Umbilical cord (tissue), 1 donor: ENCODE measurements at regions not wholly inside any gene's neighbourhood (a gene's known extent, or its start where the extent isn't known, plus 50 kb on each side); places are given as distances from the start of the nearest gene placed in this dataset.

Experiments used
- DNase-seq: peaks from one replicate; pipeline ENCODE4 v3.0.0-alpha.2; 2015; ENCODE audit warnings: low spot score

GRCh38 chr21:31566064-31566463 lies 93.4 kb upstream of the SOD1 start:
- DNase-seq = no peak

GRCh38 chr21:31564439-31564838 lies 95.1 kb upstream of the SOD1 start:
- no peak for DNase-seq

- DNase-seq = no peak
Observed at GRCh38 chr21:31560479-31560878, 99.0 kb upstream of the SOD1 start.

- peak; percentile 98 for DNase-seq
Observed at GRCh38 chr21:31559368-31560119, 99.9 kb upstream of the SOD1 start.

GRCh38 chr21:31558962-31559367 lies 100.5 kb upstream of the SOD1 start:
- DNase-seq = peak; percentile 98

DNA sequence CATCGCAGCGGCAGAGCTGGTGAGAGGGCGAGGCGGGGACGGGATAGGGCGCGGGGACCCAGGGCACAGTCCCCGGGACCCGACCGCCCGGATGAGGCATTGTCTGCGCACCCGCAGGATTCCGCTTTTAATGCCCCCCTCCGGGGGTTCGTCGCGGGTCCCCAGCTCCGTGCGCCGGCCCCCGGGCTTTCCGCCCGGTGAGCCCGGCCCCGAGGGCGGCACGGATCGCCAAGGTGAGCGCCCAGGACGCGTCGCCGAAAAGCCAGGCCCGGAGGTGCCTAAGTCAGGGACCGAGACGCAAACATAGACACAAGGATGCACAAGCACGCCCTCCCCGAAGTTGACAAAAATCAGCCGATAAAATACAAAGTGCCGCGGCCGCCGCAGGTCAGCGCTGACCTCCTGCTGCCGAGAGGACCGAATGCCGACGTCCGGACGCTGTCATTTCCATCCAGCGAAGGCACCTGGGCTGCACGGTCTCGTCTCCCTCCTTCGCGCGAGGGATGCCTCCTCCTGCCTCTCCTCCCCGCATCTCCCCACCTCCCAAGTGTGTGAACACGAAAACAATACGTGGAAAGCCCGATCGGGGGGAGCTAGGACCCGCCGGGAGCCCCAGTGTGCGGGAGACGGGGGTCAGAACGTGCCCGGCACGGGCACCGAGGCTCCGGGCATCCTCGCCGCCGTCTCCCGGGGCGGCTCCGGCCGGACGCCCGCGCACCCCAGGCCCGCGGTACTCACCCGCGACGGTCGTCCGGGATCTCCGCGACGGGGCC lies 101.1 kb upstream of the SOD1 start:
- peak; percentile 68 for DNase-seq

DNA sequence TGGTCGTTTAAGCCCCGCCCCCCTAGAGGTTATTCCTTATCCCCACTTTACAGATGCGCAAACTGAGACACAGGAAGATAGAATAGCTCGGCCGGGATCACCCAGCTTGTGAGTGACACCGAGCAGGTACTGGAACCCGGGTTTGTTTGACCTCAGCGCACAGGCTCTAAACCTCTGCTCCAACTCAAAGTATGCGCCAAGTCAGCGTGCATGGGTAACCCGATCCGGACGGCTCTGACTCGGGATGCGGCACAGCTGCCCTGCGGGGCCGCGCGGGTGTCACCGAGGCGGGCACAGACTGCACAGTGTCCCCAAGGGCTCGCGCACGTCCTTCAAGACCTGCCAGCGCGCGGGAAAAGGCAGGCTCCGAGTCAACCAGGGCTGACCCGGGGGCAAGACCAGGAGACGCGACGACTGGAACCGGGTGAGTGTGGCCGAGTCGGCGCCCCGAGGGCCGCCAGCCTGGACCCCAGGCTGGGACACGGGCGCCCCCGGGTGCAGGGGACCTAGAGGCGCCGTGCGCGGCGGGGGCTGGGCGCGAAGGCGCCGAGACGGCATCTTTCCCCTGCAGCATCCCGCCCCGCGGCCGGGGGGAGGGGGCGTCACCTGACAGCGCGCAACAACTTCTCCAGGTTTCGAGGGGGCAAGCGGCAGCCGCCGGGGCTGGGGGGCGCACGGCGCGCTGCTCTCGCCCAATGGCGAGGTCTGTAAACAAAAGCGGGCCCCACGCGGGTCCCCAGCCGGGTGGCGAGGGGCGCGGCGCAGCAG lies 101.9 kb upstream of the SOD1 start:
- DNase-seq = no peak

GRCh38 chr21:31556662-31557061 lies 102.8 kb upstream of the SOD1 start:
- DNase-seq = no peak

GRCh38 chr21:31555741-31556191 lies 103.7 kb upstream of the SOD1 start:
- no peak for DNase-seq

DNA sequence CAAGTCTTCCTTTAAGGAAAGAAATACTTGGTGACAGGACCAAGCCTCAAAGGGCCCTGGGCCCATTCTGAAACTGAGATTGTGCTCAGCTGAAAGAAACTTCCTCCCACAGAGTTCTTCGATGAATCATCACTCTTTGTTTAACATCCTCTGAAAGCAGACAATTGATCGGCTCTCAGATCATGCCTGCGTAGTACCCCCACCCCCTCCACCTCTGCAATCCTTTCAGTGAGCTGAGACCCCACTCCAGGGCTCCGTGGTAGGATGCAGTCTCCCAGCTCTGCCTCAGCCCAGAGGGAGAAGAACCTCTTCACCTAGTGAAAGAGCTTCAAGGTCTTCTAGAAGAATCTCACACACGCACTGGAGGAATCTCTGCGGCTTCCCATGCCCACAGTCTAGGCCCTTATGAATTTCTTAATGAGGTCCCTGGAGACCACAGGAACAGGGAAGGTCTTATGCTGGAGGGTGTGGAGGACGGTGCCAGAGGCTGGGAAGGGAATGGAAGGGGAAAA lies 104.9 kb upstream of the SOD1 start:
- DNase-seq = no peak

GRCh38 chr21:31553926-31554325 lies 105.6 kb upstream of the SOD1 start:
- DNase-seq = no peak

GRCh38 chr21:31553461-31553860 lies 106.0 kb upstream of the SOD1 start:
- no peak for DNase-seq

- DNase-seq = no peak
Observed at GRCh38 chr21:31552826-31553225, 106.7 kb upstream of the SOD1 start.

DNA sequence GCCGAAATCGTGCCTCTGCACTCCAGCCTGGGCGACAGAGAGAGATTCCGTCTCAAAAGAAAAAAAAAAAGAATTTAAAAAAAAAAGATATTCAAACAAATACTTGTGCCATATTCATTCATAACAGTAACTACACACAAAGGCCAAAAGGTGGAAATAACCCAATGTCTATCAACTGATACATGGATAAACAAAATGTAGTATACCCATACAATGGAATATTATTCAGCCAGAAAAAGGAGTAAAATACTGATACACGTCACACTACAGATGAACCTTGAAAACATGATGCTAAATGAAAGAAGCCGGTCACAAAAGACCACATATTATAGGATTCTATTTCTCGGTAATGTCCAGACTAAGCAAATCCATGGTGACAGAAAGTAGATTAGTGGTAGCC lies 109.4 kb upstream of the SOD1 start:
- no peak for DNase-seq

GRCh38 chr21:31548688-31549087 lies 110.8 kb upstream of the SOD1 start:
- no peak for DNase-seq

DNA sequence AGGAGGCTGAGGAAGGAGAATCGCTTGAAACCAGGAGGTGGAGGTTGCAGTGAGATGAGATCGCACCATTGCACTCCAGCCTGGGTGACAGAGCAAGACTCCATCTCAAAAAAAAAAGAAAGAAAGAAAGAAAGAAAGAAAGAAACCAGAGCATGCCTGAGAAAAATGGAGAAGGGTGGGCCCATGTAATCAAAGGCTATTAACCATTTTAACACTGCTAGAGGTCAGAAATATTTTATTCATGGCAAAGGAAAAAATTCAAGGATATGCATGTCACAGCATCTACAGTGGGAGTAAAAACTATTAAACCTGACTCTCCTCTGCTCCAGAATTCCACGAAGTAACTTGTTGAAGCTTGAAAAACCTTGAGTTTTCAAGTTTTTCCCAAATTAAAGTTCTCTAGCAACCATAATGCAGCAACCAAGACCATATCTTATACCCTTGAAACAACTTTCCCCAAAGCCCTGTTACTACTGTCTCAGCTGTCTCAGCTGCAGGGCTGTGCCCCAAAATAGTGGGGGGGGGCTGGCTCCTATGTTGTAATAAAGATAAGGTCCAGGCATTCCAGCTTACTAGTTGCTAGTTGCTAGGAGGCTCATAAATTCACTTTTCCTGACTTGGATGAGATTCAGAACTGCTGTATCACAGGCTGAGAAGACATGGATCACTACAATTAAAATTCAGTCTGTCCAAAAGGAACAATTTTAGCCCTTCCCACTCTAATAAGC lies 112.9 kb upstream of the SOD1 start:
- peak; percentile 92 for DNase-seq

GRCh38 chr21:31545036-31545435 lies 114.5 kb upstream of the SOD1 start:
- no peak for DNase-seq

DNA sequence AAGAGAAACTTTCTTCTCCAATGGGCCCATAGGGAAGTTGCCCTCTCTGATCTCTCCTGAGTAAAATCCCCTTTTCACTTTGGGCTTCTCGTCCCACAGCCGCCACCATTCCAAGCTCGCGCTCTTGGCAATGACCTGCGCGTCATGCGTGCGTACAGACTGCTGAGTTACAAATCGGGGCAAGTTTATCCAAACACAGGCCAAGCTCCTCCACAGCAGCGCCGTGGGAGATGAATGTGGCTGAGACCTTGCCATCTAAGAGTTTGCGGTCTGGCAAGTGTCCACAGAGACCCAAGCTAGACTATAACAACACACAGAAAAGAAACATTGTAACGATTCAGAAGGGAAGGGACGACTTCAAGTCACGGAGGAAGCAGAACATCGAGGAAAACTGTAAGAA lies 116.3 kb upstream of the SOD1 start:
- DNase-seq = no peak

GRCh38 chr21:31538816-31539215 lies 120.7 kb upstream of the SOD1 start:
- DNase-seq = peak; percentile 59

- DNase-seq = no peak
Observed at GRCh38 chr21:31537872-31538576, 121.5 kb upstream of the SOD1 start.

- no peak for DNase-seq
Observed at GRCh38 chr21:31536138-31536537, 123.4 kb upstream of the SOD1 start.
